IPS DF 4.7 (cell line): ENCODE measurements at regions not wholly inside any gene's neighbourhood (a gene's known extent, or its start where the extent isn't known, plus 50 kb on each side); places are given as distances from the start of the nearest gene placed in this dataset.
"Not testable (repeated sequence)": the region's sequence is repeated elsewhere in the genome, so short reads cannot be mapped to it uniquely, and the experiment has no call there.

Experiments used
- DNase-seq: peaks from one replicate; pipeline ENCODE4 v3.0.0-alpha.2; 2013; ENCODE audit warnings: low spot score; ENCODE audit errors: extremely low read depth

- no peak for DNase-seq
These were observed 1327.3 kb upstream of the GOT2 start for GRCh38 chr16:60061396-60061795.

GRCh38 chr16:60060731-60061130, 1326.6 kb upstream of the GOT2 start:
- DNase-seq: no peak

GRCh38 chr16:60059141-60059540, 1325.0 kb upstream of the GOT2 start:
- no peak for DNase-seq

- DNase-seq: no peak
These were observed 1307.6 kb upstream of the GOT2 start for GRCh38 chr16:60041671-60042070.

- DNase-seq: no peak
These were observed 1297.6 kb upstream of the GOT2 start for GRCh38 chr16:60031740-60032139.

- no peak for DNase-seq
These were observed 1293.2 kb upstream of the GOT2 start for GRCh38 chr16:60027351-60027750.

GRCh38 chr16:60013076-60013475, 1279.0 kb upstream of the GOT2 start:
- DNase-seq: no peak

- no peak for DNase-seq
These were observed 1267.4 kb upstream of the GOT2 start for GRCh38 chr16:60001523-60001922.

GRCh38 chr16:59997706-59998105, 1263.6 kb upstream of the GOT2 start:
- DNase-seq: no peak

GRCh38 chr16:59993101-59993500, 1259.0 kb upstream of the GOT2 start:
- no peak for DNase-seq

GRCh38 chr16:59991171-59991570, 1257.1 kb upstream of the GOT2 start:
- no peak for DNase-seq

GRCh38 chr16:59988591-59988990, 1254.5 kb upstream of the GOT2 start:
- no peak for DNase-seq

GRCh38 chr16:59975953-59976352, 1241.8 kb upstream of the GOT2 start:
- DNase-seq: no peak

GRCh38 chr16:59973966-59974365, 1239.8 kb upstream of the GOT2 start:
- no peak for DNase-seq

GRCh38 chr16:59971264-59971663, 1237.1 kb upstream of the GOT2 start:
- no peak for DNase-seq

GRCh38 chr16:59964232-59964924, 1230.3 kb upstream of the GOT2 start:
- DNase-seq: no peak

- DNase-seq: no peak
These were observed 1225.2 kb upstream of the GOT2 start for GRCh38 chr16:59959311-59959710.

- no peak for DNase-seq
These were observed 1216.3 kb upstream of the GOT2 start for GRCh38 chr16:59950431-59950830.

- not testable (repeated sequence) for DNase-seq
These were observed 1209.9 kb upstream of the GOT2 start for GRCh38 chr16:59944041-59944440.

GRCh38 chr16:59941594-59941993, 1207.5 kb upstream of the GOT2 start:
- no peak for DNase-seq

GRCh38 chr16:59920054-59920453, 1185.9 kb upstream of the GOT2 start:
- no peak for DNase-seq

- no peak for DNase-seq
These were observed 1179.5 kb upstream of the GOT2 start for GRCh38 chr16:59913666-59914065.

GRCh38 chr16:59909262-59909661, 1175.1 kb upstream of the GOT2 start:
- no peak for DNase-seq

GRCh38 chr16:59907611-59908010, 1173.5 kb upstream of the GOT2 start:
- DNase-seq: no peak
